Esophagus squamous epithelium (tissue), 5 donors: ENCODE measurements at regions not wholly inside any gene's neighbourhood (a gene's known extent, or its start where the extent isn't known, plus 50 kb on each side); places are given as distances from the start of the nearest gene placed in this dataset.
"Not testable (repeated sequence)": the region's sequence is repeated elsewhere in the genome, so short reads cannot be mapped to it uniquely, and the experiment has no call there.

Source experiments
- DNase-seq: peaks from one replicate; lab custom pipeline; 2025; lab: John Stamatoyannopoulos, UW
- H3K27ac ChIP-seq, 4 donors: fragments of 200-600 bp; sonication (generic); one replicate each; pipeline ENCODE4 v1.5.1; 2016 to 2019; ENCODE audit warnings: mild to moderate bottlenecking in 1 of 4
- H3K27me3 ChIP-seq, 4 donors: fragments of 200-600 bp; sonication (generic); 1 replicate in 3 of 4; 2 replicates in 1 of 4; pipeline versions ENCODE4 v1.5.1 to v1.6.0; 2017 to 2021; ENCODE audit warnings: antibody characterized with exemption in 1 of 4
- H3K36me3 ChIP-seq, 3 donors: fragments of 200-600 bp; sonication (generic); one replicate each; pipeline ENCODE4 v1.5.1; 2016 to 2019
- H3K4me1 ChIP-seq, 3 donors: fragments of 200-600 bp; sonication (generic); one replicate each; pipeline ENCODE4 v1.5.1; 2017 to 2019
- H3K4me3 ChIP-seq, 4 donors: fragments of 200-600 bp; sonication (generic); 1 replicate in 3 of 4; 2 replicates in 1 of 4; pipeline ENCODE4 v1.5.1; 2016 to 2019; ENCODE audit warnings: mild to moderate bottlenecking in 2 of 4, moderate library complexity in 1 of 4
- H3K9me3 ChIP-seq, 3 donors: fragments of 200-600 bp; sonication (generic); one replicate each; pipeline ENCODE4 v1.5.1; 2016 to 2019
- POLR2A ChIP-seq, 4 donors: fragments of 450-650 bp; IDR thresholded peaks; one replicate each; pipeline ENCODE4 v1.6.1; 2017; ENCODE audit warnings: antibody characterized with exemption in 4 of 4, mild to moderate bottlenecking in 4 of 4, moderate library complexity in 3 of 4
- WGBS, 2 donors: methylation state at CpG; one replicate each; pipeline ENCODE4 v1.1.5; 2018; 5-methylcytosine and 5-hydroxymethylcytosine counted together
- intact Hi-C: fragments of 100-400 bp; cut with DNase I; formaldehyde crosslinking; loops from one replicate; pipeline ENCODE4 v1.15.0; 2022
- TF ChIP-seq, protein P1 (sequence below), 6 experiments: fragments of 450-650 bp in 4 of 6; fragments of 200-600 bp in 2 of 6; sonication (generic) in 2 of 6; IDR thresholded peaks; one replicate each; pipeline ENCODE4 v1.5.1; 2016 to 2019; ENCODE audit warnings: antibody characterized with exemption in 6 of 6, mild to moderate bottlenecking in 4 of 6, moderate library complexity in 4 of 6
- donor health status: DM: yes; HTN: yes; CAD: no.

DNA sequence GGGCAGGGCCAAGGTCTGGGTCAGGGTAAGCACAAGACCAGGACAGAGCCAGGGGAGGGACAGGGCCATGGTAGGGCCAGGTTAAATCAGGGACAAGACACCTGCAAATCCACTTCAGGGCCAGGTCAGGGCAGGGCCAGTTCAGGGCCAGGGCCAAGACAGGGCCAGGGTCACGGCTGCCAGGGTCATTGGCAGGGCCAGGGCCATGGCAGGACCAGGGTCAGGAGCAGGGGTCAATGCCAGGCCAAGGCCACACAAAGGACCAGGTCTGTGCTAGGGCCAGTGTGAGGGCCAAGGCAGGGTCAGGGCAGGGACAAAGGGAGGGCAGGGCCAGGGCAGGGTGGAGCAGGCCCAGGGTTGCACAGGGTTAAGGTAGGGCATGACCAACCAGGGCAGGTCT lies 399.2 kb downstream of the GOLGA6L6 start:
- H3K4me1 ChIP-seq, H3K9me3 ChIP-seq, DNase-seq, H3K27me3 ChIP-seq, H3K4me3 ChIP-seq, H3K36me3 ChIP-seq, intact Hi-C loops, H3K27ac ChIP-seq: not testable (repeated sequence)
- no CpG with 5 or more reads among the region's 1 CpG for WGBS, 2 donors

DNA sequence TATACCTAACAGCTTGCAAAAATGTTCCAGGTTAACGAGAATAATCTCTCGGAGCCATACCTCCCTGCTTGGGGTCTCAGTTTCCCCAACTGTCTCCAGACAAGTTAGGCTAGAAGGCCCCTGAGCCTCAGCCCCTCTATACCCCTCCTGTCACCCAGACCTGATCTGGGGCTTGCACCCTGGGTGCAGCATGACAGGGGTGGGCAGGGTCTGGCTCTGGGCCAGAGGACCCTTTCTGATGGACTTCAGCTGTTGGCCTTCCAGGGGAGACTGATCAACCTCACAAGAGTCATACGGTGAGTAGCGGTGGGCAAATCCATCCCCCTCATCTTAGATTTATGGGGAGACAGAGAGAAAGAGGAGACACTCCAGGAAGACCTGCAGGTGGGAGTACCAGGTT lies 416.9 kb downstream of the GOLGA6L6 start:
- H3K27ac ChIP-seq, H3K9me3 ChIP-seq, H3K4me1 ChIP-seq, H3K36me3 ChIP-seq, DNase-seq, H3K27me3 ChIP-seq, H3K4me3 ChIP-seq, intact Hi-C loops: not testable (repeated sequence)
- 70 to 76% methylated on average over 2 of the region's 4 CpGs for WGBS, 2 donors

DNA sequence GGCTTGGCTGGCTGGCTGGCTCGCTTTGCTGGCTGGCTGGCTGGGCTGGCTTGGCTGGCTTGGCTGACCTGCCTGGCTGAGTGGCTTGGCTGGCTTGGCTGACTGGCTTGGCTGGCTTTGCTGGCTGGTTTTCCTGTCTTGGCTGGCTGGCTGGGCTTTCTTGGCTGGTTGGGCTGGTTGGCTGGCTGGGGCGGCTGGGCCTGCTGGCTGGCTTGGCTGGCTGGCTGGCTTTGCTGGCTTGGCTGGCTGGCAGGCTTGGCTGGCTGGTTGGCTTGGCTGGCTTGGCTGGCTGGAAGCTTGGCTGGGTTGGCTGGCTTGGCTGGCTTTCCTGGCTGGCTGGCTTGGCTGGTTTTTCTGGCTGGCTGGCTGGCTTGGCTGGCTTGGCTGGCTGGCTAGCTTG lies 435.6 kb downstream of the GOLGA6L6 start:
- TF ChIP-seq, protein P1, sequence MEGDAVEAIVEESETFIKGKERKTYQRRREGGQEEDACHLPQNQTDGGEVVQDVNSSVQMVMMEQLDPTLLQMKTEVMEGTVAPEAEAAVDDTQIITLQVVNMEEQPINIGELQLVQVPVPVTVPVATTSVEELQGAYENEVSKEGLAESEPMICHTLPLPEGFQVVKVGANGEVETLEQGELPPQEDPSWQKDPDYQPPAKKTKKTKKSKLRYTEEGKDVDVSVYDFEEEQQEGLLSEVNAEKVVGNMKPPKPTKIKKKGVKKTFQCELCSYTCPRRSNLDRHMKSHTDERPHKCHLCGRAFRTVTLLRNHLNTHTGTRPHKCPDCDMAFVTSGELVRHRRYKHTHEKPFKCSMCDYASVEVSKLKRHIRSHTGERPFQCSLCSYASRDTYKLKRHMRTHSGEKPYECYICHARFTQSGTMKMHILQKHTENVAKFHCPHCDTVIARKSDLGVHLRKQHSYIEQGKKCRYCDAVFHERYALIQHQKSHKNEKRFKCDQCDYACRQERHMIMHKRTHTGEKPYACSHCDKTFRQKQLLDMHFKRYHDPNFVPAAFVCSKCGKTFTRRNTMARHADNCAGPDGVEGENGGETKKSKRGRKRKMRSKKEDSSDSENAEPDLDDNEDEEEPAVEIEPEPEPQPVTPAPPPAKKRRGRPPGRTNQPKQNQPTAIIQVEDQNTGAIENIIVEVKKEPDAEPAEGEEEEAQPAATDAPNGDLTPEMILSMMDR (IDR thresholded peaks at IDR 0.05): no peak
- no peak for TF ChIP-seq POLR2A (IDR thresholded peaks at IDR 0.05)
- Histone ChIP-seq H3K27me3 (no peaks in the 10 kb centered on the region), H3K9me3 (peaks cover 0 to 8% (median 5%) of the 10 kb centered on the region in 3 donors), H3K4me3 (no peak overlapping the region), H3K36me3 (no peaks in the 10 kb centered on the region), H3K4me1 (no peaks in the 10 kb centered on the region), H3K27ac (no peak overlapping the region)
- intact Hi-C loops: no loop called here
- 60% methylated on average over 1 of the region's 2 CpGs; no CpG with 5 or more reads in 1 of the 2 donors for WGBS, 2 donors
- DNase-seq: no peak

DNA sequence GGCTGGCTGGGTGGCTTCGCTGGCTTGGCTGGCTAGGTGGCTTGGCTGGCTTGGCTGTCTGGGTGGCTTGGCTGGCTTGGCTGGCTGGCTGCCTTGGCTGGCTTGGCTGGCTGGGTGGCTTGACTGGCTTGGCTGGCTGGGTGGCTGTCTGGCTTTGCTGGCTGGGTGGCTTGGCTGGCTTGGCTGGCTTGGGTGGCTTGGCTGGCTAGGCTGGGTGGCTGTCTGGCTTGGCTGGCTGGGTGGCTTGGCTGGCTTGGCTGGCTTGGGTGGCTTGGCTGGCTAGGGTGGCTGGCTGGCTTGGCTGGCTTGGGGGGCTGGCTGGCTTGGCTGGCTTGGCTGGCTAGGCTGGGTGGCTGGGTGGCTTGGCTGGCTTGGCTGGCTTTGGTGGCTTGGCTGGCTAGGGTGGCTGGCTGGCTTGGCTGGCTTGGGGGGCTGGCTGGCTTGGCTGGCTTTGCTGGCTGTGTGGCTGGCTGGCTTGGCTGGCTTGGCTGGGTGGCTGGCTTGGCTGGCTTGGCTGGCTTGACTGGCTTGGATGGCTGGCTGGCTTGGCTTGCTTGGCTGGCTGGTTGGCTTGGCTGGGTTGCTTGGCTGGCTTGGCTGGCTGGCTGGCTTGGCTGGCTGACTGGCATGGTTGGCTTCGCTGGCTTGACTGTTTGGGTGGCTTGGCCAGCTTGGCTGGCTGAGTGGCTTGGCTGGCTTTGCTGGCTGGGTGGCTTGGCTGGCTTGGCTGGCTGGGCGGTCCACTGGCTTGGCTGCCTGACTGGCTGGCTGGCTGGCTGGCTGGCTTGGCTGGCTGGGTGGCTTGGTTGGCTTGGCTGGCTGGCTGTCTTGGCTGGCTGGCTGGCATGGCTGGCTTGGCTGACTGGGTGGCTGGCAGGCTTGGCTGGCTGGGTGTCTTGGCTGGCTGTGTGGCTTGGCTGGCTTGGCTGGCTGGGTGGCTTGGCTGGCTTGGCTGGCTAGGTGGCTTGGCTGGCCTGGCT lies 436.3 kb downstream of the GOLGA6L6 start:
- intact Hi-C loops, H3K9me3 ChIP-seq, H3K4me3 ChIP-seq, H3K27ac ChIP-seq, H3K27me3 ChIP-seq, H3K4me1 ChIP-seq, H3K36me3 ChIP-seq, DNase-seq: not testable (repeated sequence)
- WGBS, 2 donors: 80% methylated on average over 1 of the region's 3 CpGs; no CpG with 5 or more reads in 1 of the 2 donors

DNA sequence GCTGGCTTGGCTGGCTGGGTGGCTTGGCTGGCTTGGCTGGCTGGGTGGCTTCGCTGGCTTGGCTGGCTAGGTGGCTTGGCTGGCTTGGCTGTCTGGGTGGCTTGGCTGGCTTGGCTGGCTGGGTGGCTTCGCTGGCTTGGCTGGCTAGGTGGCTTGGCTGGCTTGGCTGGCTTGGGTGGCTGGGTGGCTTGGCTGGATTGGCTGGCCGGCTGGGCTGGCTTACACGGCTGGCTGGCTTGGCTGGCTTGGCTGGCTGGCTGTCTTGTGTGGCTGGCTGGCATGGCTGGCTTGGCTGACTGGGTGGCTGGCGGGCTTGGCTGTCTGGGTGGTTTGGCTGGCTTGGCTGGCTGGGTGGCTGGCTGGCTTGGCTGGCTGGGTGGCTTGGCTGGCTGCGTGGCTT lies 437.0 kb downstream of the GOLGA6L6 start:
- H3K4me3 ChIP-seq, H3K9me3 ChIP-seq, H3K27ac ChIP-seq, intact Hi-C loops, H3K4me1 ChIP-seq, DNase-seq, H3K36me3 ChIP-seq, H3K27me3 ChIP-seq: not testable (repeated sequence)
- WGBS, 2 donors: no CpG with 5 or more reads among the region's 6 CpGs

DNA sequence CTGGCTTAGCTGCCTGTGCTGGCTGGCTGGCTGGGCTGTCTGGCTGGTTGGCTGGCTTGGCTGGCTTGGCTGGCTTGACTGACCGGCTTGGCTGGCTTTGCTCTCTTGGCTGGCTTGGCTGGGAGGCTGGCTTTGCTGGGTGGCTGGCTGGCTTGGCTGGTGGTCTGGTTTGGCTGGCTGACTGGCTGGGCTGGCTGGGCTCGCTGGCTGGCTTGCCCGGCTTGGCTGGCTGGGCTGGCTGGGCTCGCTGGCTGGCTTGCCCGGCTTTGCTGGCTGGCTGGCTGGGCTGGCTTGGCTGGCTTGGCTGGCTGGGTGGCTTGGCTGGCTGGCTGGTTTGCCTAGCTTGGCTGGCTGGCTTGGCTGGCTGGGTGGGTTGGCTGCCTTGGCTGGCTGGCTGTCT lies 438.7 kb downstream of the GOLGA6L6 start:
- intact Hi-C loops, H3K27ac ChIP-seq, DNase-seq, H3K9me3 ChIP-seq, H3K4me1 ChIP-seq, H3K4me3 ChIP-seq, H3K27me3 ChIP-seq, H3K36me3 ChIP-seq: not testable (repeated sequence)
- WGBS, 2 donors: no CpG with 5 or more reads among the region's 5 CpGs

DNA sequence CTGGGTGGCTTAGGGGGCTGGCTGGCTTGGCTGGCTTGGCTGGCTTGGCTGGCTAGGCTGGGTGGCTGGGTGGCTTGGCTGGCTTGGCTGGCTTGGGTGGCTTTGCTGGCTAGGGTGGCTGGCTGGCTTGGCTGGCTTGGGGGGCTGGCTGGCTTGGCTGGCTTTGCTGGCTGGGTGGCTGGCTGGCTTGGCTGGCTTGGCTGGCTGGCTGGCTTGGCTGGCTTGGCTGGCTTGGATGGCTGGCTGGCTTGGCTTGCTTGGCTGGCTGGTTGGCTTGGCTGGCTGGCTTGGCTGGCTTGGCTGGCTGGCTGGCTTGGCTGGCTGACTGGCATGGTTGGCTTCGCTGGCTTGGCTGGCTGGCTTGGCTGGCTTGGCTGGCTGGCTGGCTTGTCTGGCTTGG lies 439.4 kb downstream of the GOLGA6L6 start:
- intact Hi-C loops, H3K27ac ChIP-seq, DNase-seq, H3K9me3 ChIP-seq, H3K4me3 ChIP-seq, H3K4me1 ChIP-seq, H3K27me3 ChIP-seq, H3K36me3 ChIP-seq: not testable (repeated sequence)
- WGBS, 2 donors: 50% methylated on average over 1 of the region's 1 CpG; no CpG with 5 or more reads in 1 of the 2 donors

DNA sequence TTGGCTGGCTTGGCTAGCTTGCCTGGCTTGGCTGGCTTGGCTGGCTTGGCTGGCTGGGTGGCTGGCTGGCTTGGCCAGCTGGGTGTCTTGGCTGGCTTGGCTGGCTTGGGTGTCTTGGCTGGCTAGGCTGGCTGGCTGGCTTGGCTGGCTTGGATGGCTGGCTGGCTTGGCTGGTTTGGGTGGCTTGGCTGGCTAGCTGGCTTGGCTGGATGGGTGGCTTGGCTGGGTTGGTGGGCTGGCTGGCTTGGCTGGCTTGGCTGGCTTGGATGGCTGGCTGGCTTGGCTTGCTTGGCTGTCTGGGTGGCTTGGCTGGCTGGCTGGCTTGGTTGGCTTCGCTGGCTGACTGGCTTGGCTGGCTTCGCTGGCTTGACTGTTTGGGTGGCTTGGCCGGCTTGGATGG lies 440.3 kb downstream of the GOLGA6L6 start:
- H3K4me1 ChIP-seq, H3K27ac ChIP-seq, H3K9me3 ChIP-seq, H3K36me3 ChIP-seq, intact Hi-C loops, H3K27me3 ChIP-seq, H3K4me3 ChIP-seq, DNase-seq: not testable (repeated sequence)
- no CpG with 5 or more reads among the region's 3 CpGs for WGBS, 2 donors

DNA sequence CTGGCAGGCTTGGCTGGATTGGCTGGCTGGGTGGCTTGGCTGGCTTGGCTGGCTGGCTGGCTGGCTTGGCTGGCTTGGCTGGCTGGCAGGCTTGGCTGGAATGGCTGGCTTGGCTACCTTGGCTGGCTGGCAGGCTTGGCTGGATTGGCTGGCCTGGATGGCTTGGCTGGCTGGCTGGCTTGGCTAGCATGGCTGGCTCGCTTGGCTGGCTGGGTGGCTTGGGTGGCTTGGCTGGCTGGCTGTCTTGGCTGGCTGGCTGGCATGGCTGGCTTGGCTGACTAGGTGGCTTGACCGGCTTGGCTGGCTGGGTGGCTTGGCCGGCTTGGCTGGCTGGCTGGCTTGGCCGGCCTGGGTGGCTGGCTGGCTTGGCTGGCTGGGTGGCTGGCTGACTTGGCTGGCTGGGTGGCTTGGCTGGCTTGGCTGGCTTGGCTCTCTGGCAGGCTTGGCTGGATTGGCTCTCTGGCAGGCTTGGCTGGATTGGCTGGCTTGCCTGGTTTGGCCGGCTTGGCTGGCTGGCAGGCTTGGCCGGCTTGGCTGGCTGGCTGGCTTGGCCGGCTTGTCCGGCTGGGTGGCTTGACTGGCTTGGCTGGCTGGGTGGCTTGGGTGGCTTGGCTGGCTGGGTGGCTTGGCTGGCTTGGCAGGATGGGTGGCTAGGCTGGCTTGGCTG lies 440.9 kb downstream of the GOLGA6L6 start:
- H3K27me3 ChIP-seq, H3K36me3 ChIP-seq, H3K4me3 ChIP-seq, H3K9me3 ChIP-seq, intact Hi-C loops, H3K27ac ChIP-seq, H3K4me1 ChIP-seq, DNase-seq: not testable (repeated sequence)
- no CpG with 5 or more reads among the region's 8 CpGs for WGBS, 2 donors

DNA sequence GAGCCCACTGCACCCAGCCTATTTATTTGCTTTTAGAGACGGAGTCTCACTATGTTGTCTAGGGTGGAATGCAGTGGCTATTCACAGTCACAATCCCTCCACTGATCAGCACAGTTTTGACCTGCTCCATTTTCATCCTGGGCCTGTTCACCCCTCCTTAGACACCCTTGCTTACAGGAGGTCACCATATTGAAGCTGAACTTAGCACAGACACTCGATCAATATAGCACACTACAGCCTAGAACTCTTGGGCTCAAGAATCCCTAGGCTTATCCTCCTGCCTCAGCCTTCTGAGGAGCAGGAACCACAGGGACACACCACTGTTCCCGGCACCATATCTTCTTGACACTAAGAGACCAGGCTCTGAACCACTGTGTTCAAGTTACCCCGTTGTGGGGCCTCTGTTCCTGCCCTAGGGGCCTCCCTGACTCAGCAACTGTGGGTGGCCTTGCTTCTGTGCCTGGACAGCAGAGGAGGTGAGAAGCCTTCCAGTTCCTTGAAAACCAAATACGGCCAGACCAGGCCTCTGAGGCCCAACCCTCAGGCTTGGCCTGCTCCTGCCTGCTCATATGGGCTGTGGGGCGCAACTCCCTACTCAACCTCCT lies 445.8 kb downstream of the GOLGA6L6 start:
- H3K4me1 ChIP-seq, H3K27ac ChIP-seq, H3K9me3 ChIP-seq, H3K36me3 ChIP-seq, DNase-seq, intact Hi-C loops, H3K4me3 ChIP-seq, H3K27me3 ChIP-seq: not testable (repeated sequence)
- no CpG with 5 or more reads among the region's 6 CpGs for WGBS, 2 donors

DNA sequence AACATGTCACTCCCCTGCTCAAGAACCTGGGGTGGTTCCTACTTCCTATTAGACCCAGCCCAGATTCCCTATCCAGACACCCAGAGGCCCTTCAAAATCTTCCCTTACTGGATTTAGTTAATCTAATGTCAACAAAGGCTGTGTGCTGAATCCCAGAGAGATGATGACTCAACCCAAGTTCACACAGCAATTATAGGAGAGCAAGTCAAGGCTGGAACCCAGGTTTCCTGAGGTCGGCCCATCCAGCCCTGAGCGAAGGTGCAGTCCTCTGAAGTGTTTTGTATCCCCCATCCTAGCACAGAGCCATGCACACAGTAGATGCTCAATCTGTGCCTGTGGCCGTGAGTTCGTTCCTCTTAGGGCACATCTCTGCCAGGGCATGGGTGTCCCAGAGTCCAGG lies 452.1 kb downstream of the GOLGA6L6 start:
- H3K27ac ChIP-seq, H3K4me3 ChIP-seq, H3K27me3 ChIP-seq, H3K4me1 ChIP-seq, H3K9me3 ChIP-seq, H3K36me3 ChIP-seq, intact Hi-C loops, DNase-seq: not testable (repeated sequence)
- no CpG with 5 or more reads among the region's 4 CpGs for WGBS, 2 donors
